HEK293 (cell line): ENCODE measurements at regions not wholly inside any gene's neighbourhood (a gene's known extent, or its start where the extent isn't known, plus 50 kb on each side); places are given as distances from the start of the nearest gene placed in this dataset.

Experiments
- CTCF ChIA-PET: fragments of 350-600 bp; formaldehyde crosslinking; extraction: SDS; loops from one replicate; lab custom pipeline; 2021; ENCODE audit warnings: antibody characterized with exemption; lab: Yijun Ruan, JAX
- POLR2A ChIA-PET: fragments of 300-600 bp; formaldehyde crosslinking; extraction: SDS; loops from one replicate; lab custom pipeline; 2020; ENCODE audit warnings: antibody characterized with exemption, inconsistent platforms; lab: Yijun Ruan, JAX
- H3K27ac ChIP-seq: fragments of 200-500 bp; sonication (Bioruptor generic); 2 replicates; pipeline ENCODE4 v1.5.1; 2014; ENCODE audit warnings: low read depth, low read length, control low read depth, inconsistent platforms; ENCODE audit errors: extremely low read depth
- H3K36me3 ChIP-seq, 2 experiments: fragments of 200-500 bp in 1 of 2; sonication (Bioruptor generic) in 1 of 2; 1 replicate in 1 of 2; 2 replicates in 1 of 2; pipeline ENCODE4 v1.5.1; 2014 to 2017; ENCODE audit warnings: inconsistent platforms in 2 of 2, low read length in 2 of 2; ENCODE audit not compliant: control insufficient read depth in 2 of 2, insufficient read depth in 1 of 2
- H3K4me1 ChIP-seq: fragments of 200-500 bp; sonication (Bioruptor generic); 2 replicates; pipeline ENCODE4 v1.5.1; 2014; ENCODE audit warnings: mild to moderate bottlenecking, low read length, inconsistent platforms; ENCODE audit not compliant: control insufficient read depth, insufficient read depth
- H3K4me3 ChIP-seq: 2 replicates; pipeline ENCODE4 v1.5.1; 2011; ENCODE audit warnings: low read depth, mild to moderate bottlenecking, control low read depth, low read length, moderate library complexity
- H3K9me3 ChIP-seq: fragments of 200-500 bp; sonication (Bioruptor generic); 2 replicates; pipeline ENCODE4 v1.5.1; 2014; ENCODE audit warnings: low read depth, low read length, inconsistent platforms; ENCODE audit not compliant: control insufficient read depth, insufficient read depth
- PRDM1 ChIP-seq: fragments of 450-650 bp; formaldehyde crosslinking; IDR thresholded peaks from 2 replicates; pipeline ENCODE4; 2016; ENCODE audit warnings: missing biosample characterization, missing genetic modification characterization
- TSHZ1 ChIP-seq: fragments of 450-650 bp; formaldehyde crosslinking; IDR thresholded peaks from 2 replicates; pipeline ENCODE4 v1.5.1; 2016; ENCODE audit warnings: missing biosample characterization, missing genetic modification characterization, borderline replicate concordance
- ZBTB17 ChIP-seq: fragments of 450-650 bp; formaldehyde crosslinking; IDR thresholded peaks from 2 replicates; pipeline ENCODE4 v1.5.1; 2016; ENCODE audit warnings: missing biosample characterization, missing genetic modification characterization
- ZBTB49 ChIP-seq: fragments of 450-650 bp; formaldehyde crosslinking; IDR thresholded peaks from 2 replicates; pipeline ENCODE4 v1.5.1; 2016; ENCODE audit warnings: missing biosample characterization, missing genetic modification characterization, low read depth
- ZEB2 ChIP-seq: fragments of 450-650 bp; formaldehyde crosslinking; IDR thresholded peaks from 2 replicates; pipeline ENCODE4 v1.5.1; 2016; ENCODE audit warnings: missing biosample characterization, missing genetic modification characterization
- ZFP41 ChIP-seq: fragments of 450-650 bp; formaldehyde crosslinking; IDR thresholded peaks from 2 replicates; pipeline ENCODE4 v1.5.1; 2016; ENCODE audit warnings: missing biosample characterization, missing genetic modification characterization, borderline replicate concordance
- ZNF138 ChIP-seq: fragments of 450-650 bp; formaldehyde crosslinking; IDR thresholded peaks from 2 replicates; pipeline ENCODE4 v1.5.1; 2016; ENCODE audit warnings: missing biosample characterization, missing genetic modification characterization, borderline replicate concordance
- ZNF16 ChIP-seq: fragments of 450-650 bp; formaldehyde crosslinking; IDR thresholded peaks from 2 replicates; pipeline ENCODE4 v1.5.1; 2016; ENCODE audit warnings: low read depth, missing biosample characterization, missing genetic modification characterization
- ZNF175 ChIP-seq: fragments of 450-650 bp; formaldehyde crosslinking; IDR thresholded peaks from 2 replicates; pipeline ENCODE4 v1.5.1; 2016; ENCODE audit warnings: missing biosample characterization, missing genetic modification characterization
- ZNF18 ChIP-seq: fragments of 450-650 bp; formaldehyde crosslinking; IDR thresholded peaks from 2 replicates; pipeline ENCODE4 v1.5.1; 2016; ENCODE audit warnings: missing biosample characterization, missing genetic modification characterization
- ZNF23 ChIP-seq: fragments of 450-650 bp; formaldehyde crosslinking; IDR thresholded peaks from 2 replicates; pipeline ENCODE4 v1.5.1; 2016; ENCODE audit warnings: missing biosample characterization, missing genetic modification characterization, borderline replicate concordance
- ZNF24 ChIP-seq: fragments of 450-650 bp; formaldehyde crosslinking; IDR thresholded peaks from 2 replicates; pipeline ENCODE4 v1.5.1; 2016; ENCODE audit warnings: missing biosample characterization, missing genetic modification characterization
- ZNF366 ChIP-seq: fragments of 450-650 bp; formaldehyde crosslinking; conservative IDR thresholded peaks from 2 replicates; pipeline ENCODE4 v1.5.1; 2016; ENCODE audit warnings: missing biosample characterization, missing genetic modification characterization
- ZNF404 ChIP-seq: fragments of 450-650 bp; formaldehyde crosslinking; IDR thresholded peaks from 2 replicates; pipeline ENCODE4 v1.5.1; 2017; ENCODE audit warnings: missing biosample characterization, missing genetic modification characterization
- ZNF426 ChIP-seq: fragments of 450-650 bp; formaldehyde crosslinking; IDR thresholded peaks from 2 replicates; pipeline ENCODE4 v1.5.1; 2017; ENCODE audit warnings: missing biosample characterization, missing genetic modification characterization, mild to moderate bottlenecking, inconsistent platforms, moderate library complexity
- ZNF510 ChIP-seq: fragments of 450-650 bp; formaldehyde crosslinking; IDR thresholded peaks from 2 replicates; pipeline ENCODE4 v1.5.1; 2018; ENCODE audit warnings: mild to moderate bottlenecking, missing genetic modification characterization, missing biosample characterization; ENCODE audit not compliant: insufficient replicate concordance
- ZNF518A ChIP-seq: fragments of 450-650 bp; formaldehyde crosslinking; conservative IDR thresholded peaks from 2 replicates; pipeline ENCODE4 v1.5.1; 2016; ENCODE audit warnings: low read depth, missing biosample characterization, missing genetic modification characterization
- ZNF529 ChIP-seq: fragments of 450-650 bp; formaldehyde crosslinking; IDR thresholded peaks from 2 replicates; pipeline ENCODE4 v1.5.1; 2017; ENCODE audit warnings: missing genetic modification characterization, missing biosample characterization; ENCODE audit not compliant: insufficient replicate concordance
- ZNF549 ChIP-seq: fragments of 450-650 bp; IDR thresholded peaks from 2 replicates; pipeline ENCODE4 v1.5.1; 2018; ENCODE audit warnings: missing biosample characterization, missing genetic modification characterization, mild to moderate bottlenecking, inconsistent platforms, moderate library complexity
- ZNF600 ChIP-seq: fragments of 450-650 bp; formaldehyde crosslinking; IDR thresholded peaks from 2 replicates; pipeline ENCODE4 v1.5.1; 2016; ENCODE audit warnings: missing biosample characterization, missing genetic modification characterization
- ZNF654 ChIP-seq: fragments of 450-650 bp; formaldehyde crosslinking; IDR thresholded peaks from 2 replicates; pipeline ENCODE4 v1.5.1; 2016; ENCODE audit warnings: low read depth, missing biosample characterization, missing genetic modification characterization
- ZNF76 ChIP-seq: fragments of 450-650 bp; formaldehyde crosslinking; IDR thresholded peaks from 2 replicates; pipeline ENCODE4; 2016; ENCODE audit warnings: low read depth, missing biosample characterization, missing genetic modification characterization, borderline replicate concordance

- H3K4me3 ChIP-seq: no peak overlapping the region
- CTCF ChIA-PET: interaction anchor here (1.0 to 1.3 kb wide), 2 partner anchors 27 to 59 kb away, joined by 3 to 4 read pairs; no protein-coding TSS in a partner anchor
- no peaks in the 10 kb centered on the region for H3K9me3 ChIP-seq
- no peak overlapping the region for H3K27ac ChIP-seq
- POLR2A ChIA-PET: no interaction called here
- TF ChIP-seq ZNF366 (tag by site-specific recombination) (peak; percentile 83), ZBTB17 (tag by site-specific recombination) (no peak), PRDM1 (0 out of 2 replicates have a peak, but pooled peaks have one; percentile 13)
- no peaks in the 10 kb centered on the region for H3K4me1 ChIP-seq
- H3K36me3 ChIP-seq: no peaks in the 10 kb centered on the region
Observed at GRCh38 chr2:173762864-173763263, 202.3 kb downstream of the SP3 start.

GRCh38 chr2:173763641-173764040 is 201.5 kb downstream of the SP3 start:
- Histone ChIP-seq H3K4me3 (no peak overlapping the region), H3K4me1 (no peaks in the 10 kb centered on the region), H3K27ac (no peak overlapping the region), H3K9me3 (no peaks in the 10 kb centered on the region), H3K36me3 (no peaks in the 10 kb centered on the region)
- POLR2A ChIA-PET: no interaction called here
- CTCF ChIA-PET: interaction anchor here (1.0 to 1.1 kb wide), 2 partner anchors 58 to 578 kb away, joined by 3 to 4 read pairs; no protein-coding TSS in a partner anchor
- TF ChIP-seq ZNF529 (tag by site-specific recombination): no peak
- no peak for TF ChIP-seq ZBTB49 (tag by site-specific recombination)
- TF ChIP-seq ZEB2 (tag by site-specific recombination): no peak
- no peak for TF ChIP-seq ZNF138 (tag by site-specific recombination)
- no peak for TF ChIP-seq ZNF76 (tag by site-specific recombination)
- no peak for TF ChIP-seq ZNF510
- TF ChIP-seq ZNF16 (tag by site-specific recombination): no peak
- TF ChIP-seq ZNF175 (tag by site-specific recombination): no peak
- TF ChIP-seq ZNF24 (tag by site-specific recombination): no peak
- no peak for TF ChIP-seq ZNF654 (tag by site-specific recombination)
- no peak for TF ChIP-seq ZNF18 (tag by site-specific recombination)
- TF ChIP-seq ZFP41: no peak
- TF ChIP-seq ZNF549 (tag by site-specific recombination): no peak
- TF ChIP-seq ZNF404: no peak
- TF ChIP-seq TSHZ1 (tag by site-specific recombination): no peak
- no peak for TF ChIP-seq ZNF518A (tag by site-specific recombination)
- no peak for TF ChIP-seq ZNF600 (tag by site-specific recombination)
- TF ChIP-seq ZNF426: no peak
- TF ChIP-seq ZNF23 (tag by site-specific recombination): no peak
